Thyroid gland (tissue), 4 donors: ENCODE measurements at regions not wholly inside any gene's neighbourhood (a gene's known extent, or its start where the extent isn't known, plus 50 kb on each side); places are given as distances from the start of the nearest gene placed in this dataset.

Experiments
- CTCF ChIP-seq, 6 experiments: fragments of 200-600 bp in 3 of 6; fragments of 450-650 bp in 3 of 6; sonication (generic) in 3 of 6; IDR thresholded peaks; one replicate each; pipeline ENCODE4 v1.5.1; 2016 to 2019; ENCODE audit warnings: antibody characterized with exemption in 6 of 6, mild to moderate bottlenecking in 2 of 6, inconsistent platforms in 1 of 6, moderate library complexity in 1 of 6
- POLR2A ChIP-seq, 2 donors: fragments of 450-650 bp; IDR thresholded peaks; one replicate each; pipeline ENCODE4 v1.6.1; 2017; ENCODE audit warnings: antibody characterized with exemption in 2 of 2, mild to moderate bottlenecking in 2 of 2, moderate library complexity in 1 of 2

- no peak for TF ChIP-seq CTCF (IDR thresholded peaks at IDR 0.05)
- TF ChIP-seq POLR2A (IDR thresholded peaks at IDR 0.05), result no peak
Observed at GRCh38 chr13:59236944-59237343, 926.8 kb downstream of the DIAPH3 start.
